ENCODE measurements at regions not wholly inside any gene's neighbourhood (a gene's known extent, or its start where the extent isn't known, plus 50 kb on each side); places are given as distances from the start of the nearest gene placed in this dataset.
"Not testable (repeated sequence)": the region's sequence is repeated elsewhere in the genome, so short reads cannot be mapped to it uniquely, and the experiment has no call there.

GRCh38 chr19:41495589-41495988 is 52.6 kb downstream of the ERICH4 start:
- no peak for DNase-seq

GRCh38 chr19:41499899-41500298 is 56.9 kb downstream of the ERICH4 start:
- no peak for DNase-seq

GRCh38 chr19:41500443-41500842 is 57.5 kb downstream of the ERICH4 start:
- DNase-seq = no peak

GRCh38 chr19:41501854-41502253 is 58.9 kb downstream of the ERICH4 start:
- no peak for DNase-seq

GRCh38 chr19:41505105-41505504 is 62.1 kb downstream of the ERICH4 start:
- no peak for DNase-seq

GRCh38 chr19:41510484-41510883 is 65.5 kb upstream of the CEACAM21 start:
- no peak for DNase-seq

- DNase-seq = no peak
Measured at GRCh38 chr19:41511628-41512027, 64.3 kb upstream of the CEACAM21 start.

GRCh38 chr19:41515015-41515652 is 60.8 kb upstream of the CEACAM21 start:
- DNase-seq = no peak

- peak; percentile 35 for DNase-seq
Measured at GRCh38 chr19:41516292-41517171, 59.4 kb upstream of the CEACAM21 start.

GRCh38 chr19:41518141-41518540 is 57.8 kb upstream of the CEACAM21 start:
- DNase-seq = no peak

- not testable (repeated sequence) for DNase-seq
Measured at GRCh38 chr19:41521138-41521930, 54.6 kb upstream of the CEACAM21 start.

GRCh38 chr19:41521931-41522555 is 53.9 kb upstream of the CEACAM21 start:
- no peak for DNase-seq

GRCh38 chr19:41525989-41526388 is 50.0 kb upstream of the CEACAM21 start:
- DNase-seq = no peak

Measured in SIG-M5 (cell line).